ENCODE measurements at regions not wholly inside any gene's neighbourhood (a gene's known extent, or its start where the extent isn't known, plus 50 kb on each side); places are given as distances from the start of the nearest gene placed in this dataset.

DNA sequence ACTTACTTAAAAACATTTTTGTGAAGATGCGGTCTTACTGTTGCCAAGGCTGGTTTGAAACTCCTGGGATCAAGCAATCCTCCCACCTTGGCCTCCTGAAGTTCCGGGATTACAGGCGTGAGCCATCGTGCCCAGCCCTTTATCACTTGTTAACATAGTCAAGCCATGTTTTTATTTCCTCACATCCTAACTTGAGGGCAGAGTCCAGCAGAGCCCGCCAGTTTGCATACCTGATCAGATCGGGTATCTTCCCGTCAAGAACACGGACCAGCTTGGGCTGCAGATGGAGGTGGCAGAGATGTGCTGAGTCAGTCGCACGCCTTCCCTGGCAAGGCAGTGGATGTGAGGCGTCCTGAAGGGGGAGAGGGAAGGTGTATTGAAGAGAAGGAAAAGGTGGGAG lies 447.3 kb upstream of the USP9Y start:
- DNase-seq, result no peak
- H3K36me3 Mint-ChIP-seq (ENCODE audit: unreplicated experiment), result no peaks in the 10 kb centered on the region

DNA sequence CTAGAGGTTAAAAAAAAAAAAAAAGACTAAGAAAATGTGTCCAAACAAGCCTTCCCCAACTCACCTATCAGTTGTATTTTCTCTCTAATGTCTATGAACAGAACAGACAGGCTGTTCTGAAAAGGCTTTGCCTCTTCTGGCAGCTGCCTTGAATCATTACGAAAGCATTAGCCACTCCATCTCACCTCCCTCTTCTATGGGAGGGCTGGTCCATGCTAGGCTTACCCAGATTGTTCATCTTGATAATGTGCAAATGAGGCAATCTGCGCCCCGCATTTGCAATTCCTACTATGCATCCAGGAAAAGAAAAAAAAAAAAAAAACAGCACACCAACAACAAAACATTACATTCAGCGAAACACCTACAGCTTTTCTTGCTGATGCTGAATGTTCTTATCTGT lies 429.9 kb upstream of the USP9Y start:
- no peaks in the 10 kb centered on the region for H3K27me3 Mint-ChIP-seq (ENCODE audit: unreplicated experiment)
- H3K4me3 Mint-ChIP-seq (ENCODE audit: unreplicated experiment), result no peak overlapping the region
- H3K27ac Mint-ChIP-seq (ENCODE audit: unreplicated experiment), result no peak overlapping the region
- TF ChIP-seq, protein P1, sequence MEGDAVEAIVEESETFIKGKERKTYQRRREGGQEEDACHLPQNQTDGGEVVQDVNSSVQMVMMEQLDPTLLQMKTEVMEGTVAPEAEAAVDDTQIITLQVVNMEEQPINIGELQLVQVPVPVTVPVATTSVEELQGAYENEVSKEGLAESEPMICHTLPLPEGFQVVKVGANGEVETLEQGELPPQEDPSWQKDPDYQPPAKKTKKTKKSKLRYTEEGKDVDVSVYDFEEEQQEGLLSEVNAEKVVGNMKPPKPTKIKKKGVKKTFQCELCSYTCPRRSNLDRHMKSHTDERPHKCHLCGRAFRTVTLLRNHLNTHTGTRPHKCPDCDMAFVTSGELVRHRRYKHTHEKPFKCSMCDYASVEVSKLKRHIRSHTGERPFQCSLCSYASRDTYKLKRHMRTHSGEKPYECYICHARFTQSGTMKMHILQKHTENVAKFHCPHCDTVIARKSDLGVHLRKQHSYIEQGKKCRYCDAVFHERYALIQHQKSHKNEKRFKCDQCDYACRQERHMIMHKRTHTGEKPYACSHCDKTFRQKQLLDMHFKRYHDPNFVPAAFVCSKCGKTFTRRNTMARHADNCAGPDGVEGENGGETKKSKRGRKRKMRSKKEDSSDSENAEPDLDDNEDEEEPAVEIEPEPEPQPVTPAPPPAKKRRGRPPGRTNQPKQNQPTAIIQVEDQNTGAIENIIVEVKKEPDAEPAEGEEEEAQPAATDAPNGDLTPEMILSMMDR (IDR thresholded peaks at IDR 0.05; ENCODE audit: partially characterized antibody, unreplicated experiment), result no peak
- no peak for DNase-seq
- no peaks in the 10 kb centered on the region for H3K36me3 Mint-ChIP-seq (ENCODE audit: unreplicated experiment)
- no peaks in the 10 kb centered on the region for H3K4me1 Mint-ChIP-seq (ENCODE audit: low read depth, unreplicated experiment)
- H3K9me3 Mint-ChIP-seq (ENCODE audit: unreplicated experiment), result no peaks in the 10 kb centered on the region

More for the DNA sequence above, 447.3 kb upstream of the USP9Y start:
- no peaks in the 10 kb centered on the region for H3K4me1 Mint-ChIP-seq (ENCODE audit: low read depth, unreplicated experiment)
- peaks cover 6% of the 10 kb centered on the region for H3K9me3 Mint-ChIP-seq (ENCODE audit: unreplicated experiment)
- H3K4me3 Mint-ChIP-seq (ENCODE audit: unreplicated experiment), result no peak overlapping the region
- TF ChIP-seq, protein P1 (IDR thresholded peaks at IDR 0.05; ENCODE audit: partially characterized antibody, unreplicated experiment), result no peak
- H3K27me3 Mint-ChIP-seq (ENCODE audit: unreplicated experiment), result peaks cover 1% of the 10 kb centered on the region
- no peak overlapping the region for H3K27ac Mint-ChIP-seq (ENCODE audit: unreplicated experiment)

DNA sequence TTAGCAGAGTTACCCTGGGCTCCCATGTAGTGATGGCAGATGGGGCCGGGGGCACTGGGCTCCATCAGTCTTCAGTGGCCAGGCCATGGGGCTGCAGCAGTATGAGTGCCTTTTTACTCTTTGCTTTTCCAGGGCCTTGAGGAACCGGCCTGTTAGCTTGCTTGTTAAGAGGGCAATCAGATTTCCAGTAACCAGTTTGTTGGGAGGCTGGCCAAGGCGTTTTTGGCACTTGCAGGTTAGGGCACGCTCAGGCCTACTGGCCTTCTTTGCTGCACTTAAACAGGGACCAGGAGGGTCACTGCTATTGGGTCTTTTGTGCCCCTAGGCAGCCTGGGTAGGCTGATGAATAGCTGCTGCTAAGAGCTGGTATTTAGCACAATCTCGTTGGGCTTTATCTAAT lies 415.4 kb upstream of the USP9Y start:
- TF ChIP-seq, protein P1 (IDR thresholded peaks at IDR 0.05; ENCODE audit: partially characterized antibody, unreplicated experiment), result no peak
- H3K27ac Mint-ChIP-seq (ENCODE audit: unreplicated experiment), result no peak overlapping the region
- no peaks in the 10 kb centered on the region for H3K4me1 Mint-ChIP-seq (ENCODE audit: low read depth, unreplicated experiment)
- DNase-seq, result no peak
- peaks cover 8% of the 10 kb centered on the region for H3K27me3 Mint-ChIP-seq (ENCODE audit: unreplicated experiment)
- peaks cover 18% of the 10 kb centered on the region for H3K36me3 Mint-ChIP-seq (ENCODE audit: unreplicated experiment)
- H3K4me3 Mint-ChIP-seq (ENCODE audit: unreplicated experiment), result no peak overlapping the region
- H3K9me3 Mint-ChIP-seq (ENCODE audit: unreplicated experiment), result peaks cover 21% of the 10 kb centered on the region

DNA sequence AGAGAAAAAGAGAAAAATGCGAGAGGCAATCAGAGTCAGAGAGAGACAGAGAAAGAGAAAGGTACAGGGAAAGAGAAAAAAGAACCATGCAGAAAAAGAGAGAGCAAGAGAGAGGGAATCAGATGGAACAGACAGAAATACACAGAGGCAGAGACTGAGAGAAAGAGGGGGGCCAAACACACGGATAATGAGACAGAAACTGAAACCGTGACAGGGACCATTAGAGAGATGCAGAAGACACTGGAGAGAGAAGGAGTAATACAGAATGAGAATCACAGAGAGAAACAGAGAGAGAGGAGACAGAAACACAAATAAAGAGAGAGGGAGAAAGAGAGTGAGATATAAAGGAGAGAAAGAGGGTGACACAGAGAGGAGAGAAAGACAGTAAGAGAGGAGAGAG lies 412.1 kb upstream of the USP9Y start:
- Mint-ChIP-seq H3K9me3 (ENCODE audit: unreplicated experiment) (peaks cover 11% of the 10 kb centered on the region), H3K27me3 (ENCODE audit: unreplicated experiment) (peaks cover 6% of the 10 kb centered on the region), H3K36me3 (ENCODE audit: unreplicated experiment) (peaks cover 11% of the 10 kb centered on the region), H3K4me1 (ENCODE audit: low read depth, unreplicated experiment) (no peaks in the 10 kb centered on the region), H3K27ac (ENCODE audit: unreplicated experiment) (no peak overlapping the region), H3K4me3 (ENCODE audit: unreplicated experiment) (no peak overlapping the region)
- TF ChIP-seq, protein P1 (IDR thresholded peaks at IDR 0.05; ENCODE audit: partially characterized antibody, unreplicated experiment), result no peak
- DNase-seq, result no peak

DNA sequence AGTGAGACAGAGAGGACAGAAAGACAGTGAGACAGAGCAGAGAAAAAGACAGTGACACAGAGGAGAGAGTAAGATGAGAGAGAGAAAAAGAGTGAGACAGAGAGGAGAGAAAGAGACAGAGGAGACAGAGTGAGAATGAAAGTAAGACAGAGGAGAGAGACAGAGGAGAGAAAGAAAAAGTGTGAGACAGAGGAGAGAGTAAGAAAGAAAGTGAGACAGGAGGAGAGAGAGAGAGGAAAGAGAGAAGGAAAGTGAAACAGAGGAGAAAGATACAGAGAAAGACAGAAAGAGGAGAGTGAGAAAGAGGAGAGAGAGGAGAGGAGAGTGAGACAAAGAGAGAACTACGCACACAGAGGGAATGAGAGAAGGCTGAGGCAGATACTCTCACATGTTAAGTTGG lies 411.6 kb upstream of the USP9Y start:
- Mint-ChIP-seq H3K36me3 (ENCODE audit: unreplicated experiment) (peaks cover 6% of the 10 kb centered on the region), H3K27me3 (ENCODE audit: unreplicated experiment) (peaks cover 4% of the 10 kb centered on the region), H3K9me3 (ENCODE audit: unreplicated experiment) (peaks cover 11% of the 10 kb centered on the region), H3K4me3 (ENCODE audit: unreplicated experiment) (no peak overlapping the region), H3K4me1 (ENCODE audit: low read depth, unreplicated experiment) (no peaks in the 10 kb centered on the region), H3K27ac (ENCODE audit: unreplicated experiment) (no peak overlapping the region)
- TF ChIP-seq, protein P1 (IDR thresholded peaks at IDR 0.05; ENCODE audit: partially characterized antibody, unreplicated experiment), result no peak
- no peak for DNase-seq

Measured in glutamatergic neuron (in vitro differentiated cells).